GM19468 (cell line): ENCODE measurements at regions not wholly inside any gene's neighbourhood (a gene's known extent, or its start where the extent isn't known, plus 50 kb on each side); places are given as distances from the start of the nearest gene placed in this dataset.

Experiments
- ATAC-seq: cut with Tn5 transposase; IDR thresholded peaks from one replicate; pipeline ENCODE4 v1.9.1; 2021; ENCODE audit warnings: mild to moderate bottlenecking, moderate library complexity, moderate number of reproducible peaks; ENCODE audit not compliant: unreplicated experiment; ENCODE audit errors: extremely low read depth

DNA sequence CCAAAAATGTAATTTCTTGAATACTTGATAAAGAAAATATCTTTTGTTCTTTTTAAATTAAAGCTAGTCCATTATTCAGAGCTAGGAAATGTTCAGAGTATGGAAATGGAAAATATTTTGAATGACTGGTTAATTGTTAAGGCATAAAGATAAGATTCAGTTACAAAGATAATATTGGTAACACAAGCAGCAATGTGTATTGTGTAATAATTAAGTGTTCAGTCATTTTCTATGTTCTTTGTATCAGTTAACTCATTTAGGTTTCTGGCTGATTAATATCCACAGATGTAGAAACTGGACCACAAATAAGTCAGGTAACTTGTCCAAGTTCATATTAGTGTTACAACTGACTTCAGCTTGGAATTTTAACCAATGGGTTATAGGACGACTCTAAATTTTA, 442.2 kb upstream of the MANEA start:
- no peak for ATAC-seq

DNA sequence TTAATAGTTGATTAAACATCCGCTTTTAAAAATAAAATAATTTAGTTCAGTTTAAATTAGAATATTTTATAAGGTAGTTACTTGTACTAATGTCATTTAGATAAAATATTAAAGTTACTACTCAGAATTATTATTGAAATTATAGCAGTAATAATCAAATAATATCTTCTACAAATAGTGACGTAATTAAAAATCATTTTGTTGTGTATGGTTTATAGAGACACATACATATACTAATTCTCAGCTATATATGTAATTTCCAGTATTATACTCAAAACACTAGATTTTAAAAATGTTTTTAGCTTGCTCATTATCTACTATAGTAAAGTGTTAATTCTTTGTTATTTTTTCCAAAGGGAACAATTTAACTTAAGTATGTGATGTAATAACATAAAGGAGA, 435.2 kb upstream of the MANEA start:
- ATAC-seq: no peak

DNA sequence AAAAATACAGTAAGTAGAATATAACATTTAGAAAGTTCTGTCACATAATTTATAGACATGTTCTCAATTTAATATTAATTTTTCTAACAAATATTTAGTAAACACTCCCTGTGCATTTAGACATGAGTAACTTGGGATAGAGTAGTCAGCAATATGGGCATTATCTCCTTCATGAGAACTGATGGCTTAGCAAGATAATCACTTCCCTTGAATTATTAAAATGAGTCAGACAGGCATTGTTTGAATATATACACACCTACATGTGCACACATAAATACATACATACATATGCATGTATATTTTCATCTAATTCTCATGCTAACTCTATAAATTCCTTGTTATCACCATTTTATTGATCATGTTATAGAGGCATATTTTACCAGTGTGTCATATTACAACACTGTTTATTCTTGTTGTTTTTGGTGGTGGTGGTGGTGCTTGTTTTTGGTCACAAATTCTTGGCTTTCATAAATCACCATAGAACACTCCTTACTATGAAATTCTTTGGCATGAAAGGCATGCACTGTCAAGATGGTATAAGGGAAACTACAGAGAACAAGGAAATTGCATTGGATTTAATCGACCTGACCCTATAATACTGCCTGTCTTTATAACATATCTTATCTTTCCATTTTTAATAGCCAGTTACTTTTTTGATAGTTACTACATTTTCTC, 434.5 kb upstream of the MANEA start:
- ATAC-seq: no peak

DNA sequence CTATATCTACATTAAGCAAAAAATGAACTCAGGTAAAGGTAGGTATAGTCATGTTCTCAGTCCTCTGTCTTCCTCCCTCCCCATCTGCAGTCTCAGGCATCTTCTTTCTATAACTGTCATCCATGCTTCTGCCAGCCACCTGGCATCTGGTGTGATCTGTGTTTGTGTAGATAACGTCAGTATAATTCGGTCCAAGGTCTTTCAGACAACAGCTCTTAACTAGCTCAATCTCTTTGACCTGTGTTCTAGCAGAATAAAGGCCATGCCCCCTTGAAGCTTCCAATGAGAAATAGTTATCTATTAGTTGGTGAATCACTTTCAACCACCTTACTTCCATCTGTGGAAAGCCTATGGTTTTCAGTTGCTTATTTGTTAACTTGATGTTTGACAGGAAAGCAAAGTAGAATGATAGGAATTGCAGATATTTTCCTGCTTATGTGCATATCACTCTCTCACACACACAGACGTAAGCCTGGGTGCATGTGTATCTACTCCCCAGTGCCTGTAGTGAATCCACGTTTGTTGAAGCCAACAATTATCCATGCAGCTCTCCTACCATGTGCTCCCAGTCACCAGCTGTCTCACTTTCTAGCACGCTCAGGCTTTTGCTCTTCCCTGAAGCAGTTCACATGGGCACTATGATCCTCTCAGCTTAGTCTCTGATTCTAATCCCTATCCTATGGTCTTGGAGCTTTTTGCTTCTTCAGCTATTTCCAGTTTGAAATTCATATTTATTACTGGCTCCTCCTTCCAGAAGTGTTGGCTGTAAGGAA, 433.7 kb upstream of the MANEA start:
- no peak for ATAC-seq

DNA sequence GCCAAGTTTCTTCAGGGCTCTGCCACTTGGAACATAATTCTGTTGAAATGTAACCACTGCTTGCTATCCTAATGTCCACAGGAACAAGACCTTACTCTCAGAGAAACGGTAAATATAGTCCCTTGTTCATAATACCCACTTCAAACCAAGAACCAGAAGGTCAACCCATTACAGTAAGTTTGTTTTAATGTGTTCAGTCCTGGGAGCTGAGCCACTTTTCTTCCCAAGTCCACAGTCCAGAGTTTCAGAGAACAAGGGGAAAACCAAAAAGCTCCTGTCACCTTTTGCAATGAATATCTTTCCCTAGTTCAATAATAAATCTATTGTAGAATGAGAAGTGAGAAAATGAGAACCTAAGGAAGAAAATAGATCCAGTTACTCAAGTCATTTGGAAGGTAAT, 431.9 kb upstream of the MANEA start:
- ATAC-seq: no peak

DNA sequence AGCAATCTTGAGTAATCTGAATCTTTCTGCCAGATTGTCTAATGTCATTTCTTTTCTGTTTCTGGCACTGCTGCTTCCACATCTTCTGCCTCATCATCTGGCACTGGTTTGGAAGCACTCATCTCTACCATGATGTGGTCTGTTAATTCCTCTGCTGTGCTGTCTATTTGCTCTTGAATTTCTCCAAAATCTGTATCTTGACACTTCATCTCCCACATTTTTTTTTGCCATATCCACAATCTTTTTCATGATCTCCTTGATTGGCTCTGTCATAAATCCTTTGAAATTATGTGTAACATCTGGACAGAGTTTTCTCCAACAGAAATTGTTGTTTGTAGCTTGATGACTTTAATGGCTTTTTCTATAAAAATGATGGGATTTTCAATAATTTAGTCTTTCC, 417.8 kb upstream of the MANEA start:
- ATAC-seq: no peak

DNA sequence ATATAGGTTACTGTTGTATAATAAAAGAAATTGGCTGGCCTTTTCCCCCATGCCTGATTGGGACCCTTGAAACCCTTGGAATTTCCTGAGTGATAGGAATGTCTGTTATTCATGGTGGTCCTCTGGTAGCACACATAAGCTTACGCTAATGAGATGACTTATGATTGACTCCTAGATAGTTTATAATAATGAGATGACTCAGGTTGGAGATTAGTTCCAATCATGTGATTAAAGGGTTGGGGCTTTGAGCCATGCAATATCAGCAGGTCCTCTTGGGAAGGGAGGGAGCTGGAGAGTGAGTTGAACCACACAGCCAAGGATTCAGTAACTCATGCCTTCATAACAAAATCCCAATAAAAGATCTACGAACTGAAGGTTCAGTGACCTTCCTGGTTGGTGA, 407.6 kb upstream of the MANEA start:
- no peak for ATAC-seq

DNA sequence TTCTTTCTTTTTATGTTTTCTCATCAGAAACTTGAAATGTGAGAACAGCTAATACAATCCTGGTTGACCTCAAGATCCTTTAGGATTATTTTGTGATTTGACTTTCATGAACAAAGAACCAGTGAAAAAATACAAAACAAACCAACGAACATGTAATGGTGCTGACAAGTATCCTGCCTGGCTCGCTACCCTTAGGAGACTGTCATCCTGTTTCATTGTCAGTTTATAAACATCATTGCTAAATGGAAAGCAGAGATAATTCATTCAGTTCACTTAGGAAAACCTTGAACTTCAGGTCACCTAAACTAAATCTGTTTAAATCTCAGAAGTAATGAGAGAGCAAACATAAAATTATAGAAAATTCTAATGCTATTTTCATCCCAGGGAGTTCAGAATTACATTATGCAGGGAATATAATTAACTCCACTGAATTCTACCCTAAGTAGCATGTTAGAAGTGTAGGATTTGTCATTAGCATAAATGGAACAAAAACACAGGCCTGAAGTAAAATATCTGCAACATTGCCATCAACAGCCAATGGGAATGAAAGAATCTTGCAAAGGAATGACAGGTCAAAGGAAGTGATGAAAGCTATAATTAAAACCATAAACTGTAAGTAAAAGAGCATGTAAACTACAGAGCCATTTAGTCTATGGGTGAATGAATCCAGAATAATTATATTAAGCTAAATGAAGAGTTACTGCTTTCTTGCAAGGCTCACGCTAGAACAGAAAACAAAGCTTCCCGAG, 401.2 kb upstream of the MANEA start:
- no peak for ATAC-seq

DNA sequence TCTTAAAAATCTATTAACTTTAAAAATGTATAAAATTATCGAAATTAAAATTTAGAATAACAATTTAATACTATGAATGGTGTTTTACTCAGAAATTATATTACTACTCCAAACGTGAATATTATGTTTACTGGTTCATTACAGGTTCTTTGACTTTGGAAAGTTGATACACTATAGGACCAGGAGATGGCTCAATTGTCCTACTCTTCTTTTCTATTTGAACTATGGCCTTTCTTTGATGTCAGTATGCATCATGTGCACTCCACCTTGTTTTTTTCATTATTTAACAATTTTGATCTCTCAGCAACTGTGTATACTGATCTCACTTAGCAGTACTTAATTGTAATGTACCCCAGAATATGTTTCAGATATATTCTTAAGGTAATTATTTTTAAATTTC, 391.5 kb upstream of the MANEA start:
- no peak for ATAC-seq

DNA sequence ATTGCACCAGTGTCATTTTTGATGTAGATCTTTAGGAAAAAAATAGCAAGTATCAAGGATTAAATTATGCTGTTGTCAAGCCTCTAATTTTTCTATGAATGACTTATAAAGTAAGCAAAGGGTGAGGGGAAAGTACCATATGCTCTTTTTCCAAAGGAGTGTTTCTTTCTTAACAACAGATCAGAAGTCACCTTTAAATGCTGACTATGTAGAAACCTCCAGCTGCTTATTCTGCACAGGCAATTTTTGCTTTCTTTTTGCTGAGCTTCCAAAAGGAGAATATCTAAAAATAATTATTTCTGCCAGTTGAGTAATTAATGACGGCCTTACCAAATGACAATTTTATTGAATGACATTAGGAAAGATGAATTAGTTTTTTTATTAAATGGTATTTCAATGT, 390.6 kb upstream of the MANEA start:
- no peak for ATAC-seq

DNA sequence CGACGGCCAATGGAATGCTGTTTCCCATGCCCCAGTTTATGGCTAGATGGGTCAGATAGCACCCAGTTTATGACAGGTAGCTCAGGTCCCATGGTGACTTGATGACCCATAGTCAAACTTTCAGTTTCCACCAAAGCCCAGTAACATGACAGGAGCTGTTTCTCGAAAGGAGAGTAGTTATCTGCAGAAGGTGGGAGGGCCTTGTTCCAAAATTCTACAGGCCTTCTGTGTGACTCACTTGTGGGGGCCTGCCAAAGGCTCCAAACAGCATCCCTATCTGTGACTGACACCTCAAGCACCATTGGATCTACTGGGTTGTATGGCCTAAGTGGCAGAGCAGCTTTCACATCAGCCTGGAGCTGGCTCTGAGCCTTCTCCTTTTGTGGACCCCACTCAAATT, 379.7 kb upstream of the MANEA start:
- ATAC-seq: no peak

DNA sequence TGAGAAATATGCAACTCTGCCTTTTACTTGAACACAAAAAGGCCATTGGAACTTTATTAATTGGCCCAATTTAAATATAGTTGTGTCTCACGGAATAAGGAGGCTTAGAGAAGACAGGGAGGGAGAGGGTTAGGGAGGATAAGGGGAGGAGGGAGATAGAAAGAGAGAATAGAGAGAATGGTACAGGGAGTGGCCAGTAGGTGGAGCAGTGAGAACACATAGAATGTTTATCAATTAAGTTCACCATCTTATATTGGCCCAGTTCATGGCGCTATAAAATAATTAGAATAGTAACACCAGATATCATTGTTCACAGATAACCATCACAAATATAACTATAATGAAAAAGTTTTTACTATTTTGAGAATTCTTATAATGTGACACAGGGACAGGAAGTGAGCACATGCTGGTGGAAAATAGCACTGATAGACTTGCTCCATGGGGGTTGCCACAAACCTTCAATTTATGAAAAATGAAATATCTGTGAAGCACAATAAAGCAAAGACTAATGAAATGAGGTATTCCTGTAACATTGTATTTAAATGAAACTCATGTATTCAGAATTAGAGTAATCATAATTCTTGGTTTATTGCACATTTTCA, 374.1 kb upstream of the MANEA start:
- peak; percentile 68 for ATAC-seq

DNA sequence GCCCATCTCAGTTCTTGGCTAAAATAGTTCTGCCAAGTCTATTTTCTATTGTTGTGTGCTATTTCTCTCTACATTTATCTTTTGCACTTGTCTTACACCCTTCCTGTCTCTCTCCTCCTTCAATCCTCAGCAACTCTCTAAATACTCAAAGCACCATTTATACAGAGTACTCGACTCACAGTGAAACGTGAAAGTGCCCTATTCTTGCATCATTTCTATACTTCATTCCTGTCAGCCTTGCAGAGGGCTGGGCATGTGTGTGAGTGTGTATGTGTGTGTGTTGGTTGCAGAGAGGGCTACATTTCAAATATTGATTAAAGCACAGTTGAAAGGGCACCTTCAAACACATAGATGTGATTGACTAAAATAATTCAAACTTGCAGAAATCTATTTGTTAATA, 373.2 kb upstream of the MANEA start:
- no peak for ATAC-seq

DNA sequence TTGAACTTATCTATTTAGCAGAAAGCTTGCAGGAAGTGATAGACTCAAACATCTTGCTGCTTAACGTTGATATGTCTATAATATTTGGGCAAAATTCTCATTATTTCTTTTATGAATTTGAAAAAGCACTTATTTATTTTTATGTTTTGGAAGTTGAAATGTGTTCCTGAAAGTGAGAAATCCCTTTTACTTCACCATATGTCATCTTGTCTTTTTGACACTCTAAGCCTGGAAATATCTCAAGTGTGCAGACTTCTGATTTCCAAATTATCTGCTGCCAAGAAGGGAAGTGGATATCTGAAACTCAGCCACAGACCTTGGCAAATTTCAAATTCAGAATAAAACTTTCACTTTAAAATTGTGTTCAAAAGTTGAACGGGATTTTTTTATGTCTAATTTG, 368.7 kb upstream of the MANEA start:
- no peak for ATAC-seq

DNA sequence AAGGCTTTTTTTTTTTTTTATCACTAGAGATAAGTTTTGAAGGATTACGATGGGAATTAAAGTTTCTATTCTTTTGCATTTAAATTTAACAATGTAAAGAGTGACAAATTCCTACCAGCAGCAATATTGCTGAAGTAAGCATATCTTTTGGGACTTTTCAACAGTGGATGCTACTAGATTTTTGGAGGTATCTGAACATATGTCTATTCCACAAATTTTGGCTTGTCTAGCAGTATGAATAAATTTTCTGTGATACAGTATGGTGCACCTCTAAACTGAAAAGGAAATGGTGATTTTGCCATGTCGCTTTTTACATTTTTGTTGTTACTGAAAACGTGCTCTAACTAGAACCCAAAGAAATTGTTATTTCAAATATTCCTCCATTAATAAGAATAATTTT, 368.3 kb upstream of the MANEA start:
- ATAC-seq: no peak

DNA sequence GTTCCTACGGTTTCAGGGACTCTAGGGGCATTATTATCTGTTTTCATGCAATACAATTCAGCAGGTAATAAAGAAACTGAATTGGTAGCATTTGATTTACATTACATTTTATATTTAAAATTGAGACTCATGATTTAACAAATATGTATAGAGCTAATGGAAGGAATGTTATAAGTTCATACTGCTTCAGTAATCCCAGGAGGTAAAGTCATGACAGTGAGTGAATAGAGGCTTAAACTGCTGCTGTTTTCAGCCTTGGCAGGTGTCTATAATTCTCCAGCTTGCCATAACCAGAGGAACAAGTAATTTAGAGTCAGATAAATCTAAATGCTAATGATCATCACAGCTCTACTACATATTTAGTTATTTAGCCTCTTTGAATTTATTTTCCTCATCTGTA, 360.8 kb upstream of the MANEA start:
- ATAC-seq: no peak

DNA sequence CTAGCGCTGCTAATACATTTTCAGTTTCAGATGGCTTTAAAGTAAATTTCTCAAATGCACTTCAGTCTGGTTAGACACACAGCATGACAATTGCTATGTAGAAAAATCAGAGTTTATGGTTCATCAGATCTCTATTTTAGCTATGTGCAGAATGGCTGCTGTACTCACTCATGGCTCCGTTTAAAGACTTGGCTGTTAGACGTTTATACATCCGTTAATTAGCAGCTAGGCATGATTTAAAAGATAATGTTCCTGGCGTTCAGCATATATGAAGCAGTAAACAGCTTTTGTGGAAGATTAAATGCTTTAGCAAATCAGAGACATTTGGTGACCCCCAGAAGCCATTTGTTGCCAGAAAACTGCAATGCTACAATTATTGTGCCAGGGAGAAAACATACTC, 350.0 kb upstream of the MANEA start:
- ATAC-seq: no peak

DNA sequence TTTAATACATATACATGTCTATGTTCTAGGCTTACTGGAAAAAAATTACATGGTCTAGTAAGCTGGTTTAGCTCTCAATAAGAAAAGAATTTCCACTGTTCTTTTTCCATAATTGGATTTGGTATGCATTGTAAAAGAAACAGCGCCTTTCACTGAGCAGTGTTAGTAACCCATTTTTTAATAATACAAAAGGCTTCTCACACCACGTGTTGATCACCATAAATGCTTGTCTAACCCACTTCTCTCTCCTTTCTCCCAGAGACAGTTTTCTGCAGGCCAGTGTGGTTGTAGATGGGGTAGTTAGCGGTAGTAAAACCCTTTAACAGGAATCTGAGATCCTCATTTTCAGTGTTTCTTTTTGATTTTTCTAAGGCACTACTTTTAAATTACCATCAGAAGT, 348.7 kb upstream of the MANEA start:
- ATAC-seq: no peak

DNA sequence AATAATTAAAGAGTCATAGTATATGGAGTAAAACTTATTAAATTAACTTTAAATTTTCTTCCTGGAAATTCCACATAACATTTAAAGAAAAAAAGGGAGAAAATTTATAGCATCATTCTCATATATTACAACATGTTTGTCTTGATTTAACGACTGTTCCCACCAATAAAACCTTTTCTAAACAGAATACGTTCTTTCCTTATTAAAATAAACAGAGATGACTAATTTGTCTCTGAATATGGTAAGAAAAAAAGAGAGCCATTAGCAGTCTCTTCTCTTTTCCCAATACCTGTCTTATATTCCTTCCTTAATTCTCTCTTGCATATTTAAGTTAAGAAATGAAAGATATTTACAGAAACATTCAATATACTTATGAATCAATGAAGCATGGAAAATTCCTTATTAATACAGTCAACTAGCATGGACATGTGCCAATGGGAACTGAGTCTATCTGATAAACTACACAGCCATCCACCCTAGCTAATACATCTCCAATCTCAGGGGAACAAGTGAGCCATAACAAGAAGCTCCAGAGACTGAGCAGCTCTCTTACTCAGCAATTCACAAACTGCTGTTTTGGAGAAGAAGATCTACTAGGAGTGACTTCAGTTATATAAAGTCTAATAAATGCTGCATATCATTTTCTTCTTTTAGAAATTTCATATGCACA, 347.1 kb upstream of the MANEA start:
- no peak for ATAC-seq

DNA sequence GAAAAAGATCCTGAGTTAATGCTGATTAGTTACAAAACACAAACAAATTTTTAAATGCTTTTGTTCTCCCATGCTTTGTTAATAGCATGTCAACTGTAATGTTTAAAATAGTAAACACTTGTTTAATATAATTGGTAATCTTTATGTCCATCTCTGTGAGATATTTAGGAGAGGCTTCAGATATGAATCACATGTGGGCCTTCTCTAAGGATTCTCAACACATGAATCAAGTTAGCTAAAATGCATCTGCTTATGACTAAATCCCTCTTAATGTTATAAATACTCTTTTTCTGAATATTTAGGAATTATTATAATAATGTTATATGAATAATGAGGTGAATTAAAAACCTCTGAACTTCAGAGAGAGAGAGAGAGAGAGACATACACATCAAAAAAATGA, 345.9 kb upstream of the MANEA start:
- ATAC-seq: no peak

DNA sequence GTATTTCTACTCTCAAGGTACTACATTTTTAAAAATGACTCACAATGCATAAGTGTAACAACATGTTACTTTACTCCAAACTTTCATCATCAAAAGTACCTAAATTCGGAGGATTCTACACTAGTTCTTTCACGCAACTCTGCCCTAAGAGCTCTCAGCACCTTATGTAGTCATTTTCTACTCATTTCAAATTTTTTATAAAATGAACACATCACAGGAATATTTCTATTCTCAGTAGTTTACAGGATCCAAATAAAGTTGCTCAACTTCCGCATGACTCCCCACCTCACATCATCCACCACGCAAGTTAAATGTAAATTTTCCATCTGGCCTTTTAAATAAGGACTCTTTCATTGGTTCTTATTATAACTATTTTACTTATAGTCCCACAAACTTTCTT, 344.9 kb upstream of the MANEA start:
- ATAC-seq: no peak
